ENCODE measurements at regions not wholly inside any gene's neighbourhood (a gene's known extent, or its start where the extent isn't known, plus 50 kb on each side); places are given as distances from the start of the nearest gene placed in this dataset.

DNA sequence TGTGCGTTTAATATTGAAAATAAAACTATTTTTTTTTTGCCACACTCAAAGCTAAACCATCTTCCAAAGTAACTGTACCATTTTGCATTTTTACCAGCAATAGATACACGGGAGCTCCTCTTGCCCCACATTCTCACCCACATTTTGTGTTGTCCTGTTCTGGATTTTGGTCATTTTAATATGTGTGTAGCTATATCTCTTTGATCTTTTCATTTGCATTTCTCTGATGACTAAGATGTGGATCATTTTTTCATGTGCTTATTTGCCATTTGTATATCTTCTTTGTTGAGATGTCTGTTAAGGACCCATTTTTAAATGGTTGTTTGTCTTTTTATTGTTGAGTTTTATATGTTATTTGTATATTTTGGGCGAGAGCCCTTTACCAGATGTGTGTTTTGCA is 1543.5 kb downstream of the GRIK2 start:
- TF ChIP-seq EZH2 (IDR thresholded peaks at IDR 0.05; ENCODE audit: low read length, unreplicated experiment) (no peak), EZH2phosphoT487 (IDR thresholded peaks at IDR 0.05; ENCODE audit: borderline replicate concordance, low read length) (no peak)
- TF ChIP-seq, protein P1, sequence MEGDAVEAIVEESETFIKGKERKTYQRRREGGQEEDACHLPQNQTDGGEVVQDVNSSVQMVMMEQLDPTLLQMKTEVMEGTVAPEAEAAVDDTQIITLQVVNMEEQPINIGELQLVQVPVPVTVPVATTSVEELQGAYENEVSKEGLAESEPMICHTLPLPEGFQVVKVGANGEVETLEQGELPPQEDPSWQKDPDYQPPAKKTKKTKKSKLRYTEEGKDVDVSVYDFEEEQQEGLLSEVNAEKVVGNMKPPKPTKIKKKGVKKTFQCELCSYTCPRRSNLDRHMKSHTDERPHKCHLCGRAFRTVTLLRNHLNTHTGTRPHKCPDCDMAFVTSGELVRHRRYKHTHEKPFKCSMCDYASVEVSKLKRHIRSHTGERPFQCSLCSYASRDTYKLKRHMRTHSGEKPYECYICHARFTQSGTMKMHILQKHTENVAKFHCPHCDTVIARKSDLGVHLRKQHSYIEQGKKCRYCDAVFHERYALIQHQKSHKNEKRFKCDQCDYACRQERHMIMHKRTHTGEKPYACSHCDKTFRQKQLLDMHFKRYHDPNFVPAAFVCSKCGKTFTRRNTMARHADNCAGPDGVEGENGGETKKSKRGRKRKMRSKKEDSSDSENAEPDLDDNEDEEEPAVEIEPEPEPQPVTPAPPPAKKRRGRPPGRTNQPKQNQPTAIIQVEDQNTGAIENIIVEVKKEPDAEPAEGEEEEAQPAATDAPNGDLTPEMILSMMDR (conservative IDR thresholded peaks at IDR 0.05; ENCODE audit: low read depth, low read length): no peak

All from PC-3 (cell line).